ENCODE measurements at regions not wholly inside any gene's neighbourhood (a gene's known extent, or its start where the extent isn't known, plus 50 kb on each side); places are given as distances from the start of the nearest gene placed in this dataset.

- TF ChIP-seq POLR2A (IDR thresholded peaks at IDR 0.05; ENCODE audit: low read length) (no peak), GATA1 (IDR thresholded peaks at IDR 0.05; ENCODE audit: low read depth, low read length) (no peak)
These were observed 78.1 kb upstream of the GALNT9 start for GRCh38 chr12:132407451-132407961.

Measured in erythroblast (primary cell).